OCI-M1 (cell line): ENCODE measurements at regions not wholly inside any gene's neighbourhood (a gene's known extent, or its start where the extent isn't known, plus 50 kb on each side); places are given as distances from the start of the nearest gene placed in this dataset.
"Not testable (repeated sequence)": the region's sequence is repeated elsewhere in the genome, so short reads cannot be mapped to it uniquely, and the experiment has no call there.

Experiments used
- DNase-seq: peaks from one replicate; lab custom pipeline; 2025; lab: John Stamatoyannopoulos, UW

DNA sequence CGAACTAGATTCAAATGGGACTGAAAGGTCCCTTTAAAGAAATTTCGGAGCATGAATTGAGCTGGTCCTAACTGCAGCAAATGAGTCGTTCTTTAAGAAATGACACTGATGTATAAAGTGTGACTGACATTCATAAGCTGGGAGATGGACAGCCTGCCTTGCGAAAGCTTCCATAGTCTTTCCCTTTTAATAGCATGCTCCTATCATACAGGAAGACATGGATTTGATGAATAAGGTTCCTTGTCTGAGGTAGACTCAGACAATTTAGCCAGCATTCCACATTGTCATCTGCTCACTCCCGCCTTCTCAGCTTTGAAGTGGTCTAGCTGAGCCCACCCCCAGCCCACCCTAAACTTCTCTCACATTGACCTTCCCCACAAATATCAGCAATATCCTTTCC, 264.9 kb downstream of the TSN start:
- no peak for DNase-seq

DNA sequence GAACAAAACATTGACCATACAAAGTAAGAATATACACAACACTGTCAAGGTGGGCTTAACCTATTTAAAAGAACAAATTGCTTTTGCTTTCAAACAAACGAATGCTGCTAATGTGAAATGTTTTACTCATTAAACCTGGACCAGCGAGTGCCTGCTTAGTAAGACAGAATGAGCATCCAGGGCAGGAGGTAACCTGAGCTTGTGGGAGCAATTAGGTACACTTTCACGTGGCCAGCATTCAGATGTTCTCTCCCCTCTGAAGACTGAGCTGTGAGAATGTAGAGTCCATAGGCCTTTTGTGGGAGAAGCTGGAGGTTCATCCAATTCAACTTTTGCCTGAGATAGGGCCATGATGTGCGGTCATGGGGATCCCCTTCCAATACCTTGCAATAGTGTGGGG, 266.5 kb downstream of the TSN start:
- no peak for DNase-seq

DNA sequence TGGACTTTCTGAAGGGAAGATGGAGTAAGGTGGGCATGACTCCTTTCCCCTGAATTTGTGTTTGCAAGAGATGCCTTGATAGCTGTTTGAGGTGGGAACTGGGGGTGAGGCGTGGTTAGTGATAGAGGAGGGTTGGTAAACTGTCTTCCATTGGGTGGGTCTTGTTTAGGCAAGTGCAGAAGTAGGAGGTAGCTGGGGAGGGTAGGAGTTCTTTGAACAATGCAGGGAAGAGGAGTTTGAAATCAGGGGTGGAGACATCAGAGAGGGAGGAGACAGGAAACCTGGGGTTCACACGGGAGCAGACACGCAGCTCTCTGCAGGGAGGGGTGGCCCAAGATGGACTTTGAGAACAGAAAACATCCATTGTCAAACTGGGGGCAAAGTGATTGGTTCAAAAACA, 267.1 kb downstream of the TSN start:
- DNase-seq = no peak

DNA sequence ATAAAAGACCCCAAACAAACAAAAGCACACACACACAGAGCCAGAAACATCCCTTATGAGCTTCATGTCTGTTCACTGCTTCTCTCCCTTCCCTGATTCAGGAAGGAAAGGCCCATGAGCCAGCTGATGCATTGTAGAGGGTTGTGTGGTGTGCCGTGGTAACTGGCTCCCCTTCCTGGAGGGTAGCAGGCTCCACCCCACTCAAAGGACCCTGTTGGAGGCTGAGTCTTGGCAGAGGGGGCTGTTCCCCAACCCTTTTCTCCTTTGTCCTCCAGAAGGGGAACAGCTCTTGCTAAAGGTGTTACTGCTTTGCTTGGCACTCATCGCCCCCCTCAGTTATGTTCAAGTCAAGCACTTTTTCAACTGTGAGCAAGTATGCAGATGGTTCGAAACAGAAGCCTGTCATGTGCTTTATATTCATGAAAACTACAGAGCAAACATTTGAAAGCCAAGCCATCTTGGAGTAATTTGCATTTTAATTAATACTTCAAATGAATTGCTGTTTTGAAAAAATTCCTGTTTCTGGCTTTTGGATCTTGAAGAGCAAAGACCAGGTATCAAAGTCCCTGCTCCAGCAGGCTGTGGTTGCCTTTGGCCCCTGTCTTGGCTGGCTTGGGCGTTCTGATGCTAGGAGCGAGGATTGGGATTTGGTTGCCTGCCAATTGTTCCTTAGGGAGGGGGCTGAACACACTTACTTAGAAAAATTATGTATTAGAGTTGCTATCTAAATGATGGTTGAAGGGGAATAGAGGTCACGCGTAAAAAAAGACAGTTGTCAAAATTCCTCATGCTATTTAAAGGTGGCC, 267.8 kb downstream of the TSN start:
- DNase-seq = no peak

DNA sequence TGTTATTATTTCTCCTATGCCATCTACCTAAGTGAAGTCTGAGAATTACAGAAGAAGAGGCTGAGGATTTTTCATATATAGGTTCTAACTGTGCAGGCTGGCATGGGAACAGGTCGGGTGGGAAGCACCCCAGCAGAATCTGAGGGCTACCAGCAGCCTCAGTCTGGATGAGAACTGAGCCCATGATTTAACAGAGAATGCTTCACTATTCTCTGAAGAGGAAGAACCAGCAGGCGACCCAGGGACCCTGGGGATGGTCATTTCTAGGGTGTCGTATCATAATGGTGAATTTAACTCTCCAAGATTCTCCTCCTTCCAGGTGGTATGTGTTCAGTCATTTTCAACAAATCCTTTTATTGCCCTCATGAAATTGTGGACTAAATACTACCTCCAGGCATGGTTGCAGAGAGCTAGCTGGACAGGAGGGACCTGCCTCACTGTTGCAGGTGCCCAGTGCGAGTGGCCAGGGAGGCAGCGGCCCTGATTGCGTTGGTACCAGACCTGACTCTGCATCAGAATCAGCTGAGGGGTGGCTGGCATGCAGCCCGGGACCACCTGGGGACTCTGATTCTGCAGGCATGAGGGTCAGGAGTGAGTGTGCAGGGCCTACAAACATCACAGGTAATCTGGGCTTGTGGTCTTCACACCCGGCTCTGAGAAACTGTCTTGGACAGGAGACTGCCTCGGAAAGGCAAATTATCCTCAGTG, 272.2 kb downstream of the TSN start:
- no peak for DNase-seq

DNA sequence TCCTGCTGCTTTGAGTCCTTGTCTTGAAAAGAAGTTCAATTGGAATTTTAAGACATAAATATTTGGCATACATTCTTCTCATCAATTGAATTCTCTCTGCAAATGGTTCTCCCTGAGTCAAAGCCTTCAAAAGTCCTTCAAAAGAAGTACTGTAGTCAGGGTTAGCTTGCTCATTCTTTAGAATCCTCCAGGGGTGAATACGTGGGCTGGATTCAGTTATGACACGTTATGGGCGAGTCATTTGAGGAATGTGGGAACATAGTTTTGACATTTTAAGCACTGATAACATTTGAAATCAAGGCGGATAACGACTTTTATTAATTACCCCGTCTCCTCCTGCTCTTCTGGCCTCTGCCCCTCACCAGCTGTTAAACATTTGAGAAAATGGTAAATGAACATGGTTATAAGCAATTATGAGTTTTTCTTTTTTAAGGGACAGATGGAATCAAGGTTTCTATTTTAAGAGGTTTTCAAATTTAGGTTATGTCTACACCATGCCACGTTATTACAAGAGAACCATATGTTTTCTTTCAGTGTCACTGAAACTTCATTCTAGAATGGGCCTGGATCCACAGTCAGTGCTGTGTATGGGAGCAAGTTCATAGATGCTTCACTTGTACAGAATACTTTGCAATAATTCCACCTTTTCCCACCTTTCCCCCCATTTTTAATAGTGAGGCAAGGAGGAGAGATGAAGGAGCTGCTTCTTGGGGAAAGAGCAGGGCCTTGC, 273.1 kb downstream of the TSN start:
- DNase-seq = no peak

DNA sequence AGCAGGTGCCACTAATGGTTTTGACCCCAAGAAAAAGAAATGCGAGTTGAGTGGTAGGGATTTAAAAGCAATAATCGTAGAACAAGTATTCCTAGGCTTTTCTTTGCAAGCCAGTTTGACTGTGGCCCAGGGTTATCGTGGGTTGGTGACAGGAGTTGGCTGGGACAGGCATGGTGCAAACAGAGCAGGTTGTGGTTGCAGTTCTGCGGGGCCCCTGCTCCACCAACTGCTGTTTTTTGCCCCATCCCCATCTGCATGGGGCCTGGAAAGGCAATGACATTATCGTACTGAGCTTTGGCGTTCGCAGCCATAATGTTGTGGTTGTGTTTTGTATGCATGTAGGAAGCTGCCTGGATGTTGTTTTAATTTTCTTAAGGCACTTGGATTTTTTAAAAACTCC, 274.0 kb downstream of the TSN start:
- DNase-seq = no peak

DNA sequence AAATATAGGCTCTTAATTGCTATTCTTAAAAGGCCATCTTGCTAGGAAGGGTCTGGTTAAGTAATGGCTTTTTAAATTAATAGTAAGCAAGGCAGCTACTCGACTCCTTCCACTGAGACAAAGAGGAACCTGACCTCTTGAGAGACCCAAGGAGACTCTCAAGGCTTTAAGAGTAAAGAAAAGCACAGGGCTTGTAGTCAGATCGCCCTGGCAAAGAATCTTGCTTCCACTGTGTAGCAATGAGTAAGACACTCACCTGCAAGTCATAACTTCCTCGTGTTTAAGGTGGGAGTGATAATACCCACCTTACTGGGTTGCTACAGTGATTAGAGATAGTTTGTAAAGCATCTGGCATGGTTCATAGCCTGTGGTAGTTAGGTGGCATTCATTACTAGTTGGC, 274.5 kb downstream of the TSN start:
- no peak for DNase-seq

DNA sequence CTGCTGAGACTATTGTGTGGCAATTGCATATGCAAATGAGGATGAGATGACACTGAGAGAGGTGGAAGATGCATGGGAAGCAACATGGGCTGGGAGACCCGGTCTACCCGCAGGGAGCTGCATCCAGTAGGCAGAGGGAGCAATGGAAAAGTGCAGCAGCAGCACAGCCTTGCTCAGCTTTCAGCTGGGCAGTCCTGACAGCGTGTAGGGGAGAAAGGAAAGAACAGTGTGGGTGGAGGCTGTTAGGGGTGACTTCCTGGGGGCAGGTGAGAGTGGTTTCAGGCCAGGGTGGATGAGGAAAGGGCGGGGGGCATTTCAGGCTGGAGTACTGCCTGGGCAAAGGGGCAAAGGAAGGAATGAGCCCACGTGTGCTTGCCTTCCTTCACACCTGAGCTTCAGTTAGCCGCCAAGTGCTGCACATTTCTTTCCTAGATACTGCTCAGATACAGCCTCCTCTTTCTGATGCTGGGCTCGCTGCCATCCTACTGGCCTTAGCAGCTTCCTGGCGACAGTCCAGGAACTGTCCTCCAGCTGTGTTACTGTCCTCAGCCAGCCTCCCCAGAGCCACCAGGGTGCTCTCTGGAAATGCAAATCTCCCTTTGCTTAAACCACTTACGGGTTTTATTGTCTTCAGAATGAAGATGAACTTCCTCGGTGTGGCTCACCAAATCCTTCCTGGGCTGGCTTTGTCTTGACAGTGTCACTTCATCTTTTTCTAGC, 276.3 kb downstream of the TSN start:
- no peak for DNase-seq

DNA sequence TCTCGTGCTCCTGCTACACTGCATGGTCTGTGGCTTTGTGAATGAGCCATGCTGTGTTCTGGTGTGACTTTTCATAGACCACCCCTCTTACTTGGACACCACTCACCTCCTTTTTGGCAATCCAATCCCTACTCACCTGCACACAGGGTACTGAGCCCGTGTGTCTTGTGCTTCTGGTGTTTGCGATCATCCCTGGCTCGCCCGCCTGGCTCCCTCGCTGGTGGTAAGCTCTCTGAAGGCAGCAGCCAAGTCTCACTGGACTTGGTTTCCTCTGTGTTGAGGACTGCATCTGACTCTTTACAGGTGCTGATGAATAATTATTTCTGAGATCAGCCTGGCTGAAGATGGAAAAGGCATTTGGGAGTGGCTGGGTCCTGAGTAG, 276.8 kb downstream of the TSN start:
- DNase-seq = no peak

DNA sequence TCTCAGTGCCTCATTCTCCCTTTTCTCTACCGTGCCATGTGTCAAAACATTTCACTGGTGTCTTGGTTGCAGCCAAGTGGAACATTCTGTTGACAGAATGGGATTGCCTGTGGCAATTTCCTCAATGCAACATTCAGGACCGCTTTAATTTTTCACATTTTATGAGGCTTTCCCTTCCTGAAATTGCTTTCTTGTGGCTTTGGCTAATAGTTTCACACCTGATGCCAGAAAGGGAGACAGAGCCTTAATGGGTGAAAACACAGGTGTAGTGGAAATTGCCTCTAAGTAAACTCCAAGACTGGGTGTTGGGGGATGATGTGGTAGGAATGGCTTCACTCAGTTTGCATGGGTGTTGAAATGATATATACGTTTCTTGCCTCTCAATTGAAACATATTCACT, 278.3 kb downstream of the TSN start:
- no peak for DNase-seq

DNA sequence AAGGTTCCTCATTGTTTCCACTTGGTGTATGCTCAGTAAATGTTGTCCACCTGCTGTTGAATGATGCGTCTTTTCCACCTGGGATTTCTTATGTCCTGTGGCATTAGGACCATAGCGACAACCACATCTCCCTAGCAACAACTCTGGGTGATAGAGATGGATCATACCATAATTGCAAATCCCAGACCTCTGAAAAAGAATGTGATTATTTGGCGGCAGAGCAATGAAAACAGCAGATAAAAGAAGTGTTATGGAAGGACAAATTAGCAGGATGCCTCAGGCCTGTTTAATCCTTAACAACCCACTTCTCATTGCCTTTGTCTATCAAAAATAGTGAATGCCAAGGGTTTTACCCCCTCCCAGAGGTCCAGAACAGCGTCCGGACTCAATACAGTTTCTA, 278.9 kb downstream of the TSN start:
- no peak for DNase-seq

DNA sequence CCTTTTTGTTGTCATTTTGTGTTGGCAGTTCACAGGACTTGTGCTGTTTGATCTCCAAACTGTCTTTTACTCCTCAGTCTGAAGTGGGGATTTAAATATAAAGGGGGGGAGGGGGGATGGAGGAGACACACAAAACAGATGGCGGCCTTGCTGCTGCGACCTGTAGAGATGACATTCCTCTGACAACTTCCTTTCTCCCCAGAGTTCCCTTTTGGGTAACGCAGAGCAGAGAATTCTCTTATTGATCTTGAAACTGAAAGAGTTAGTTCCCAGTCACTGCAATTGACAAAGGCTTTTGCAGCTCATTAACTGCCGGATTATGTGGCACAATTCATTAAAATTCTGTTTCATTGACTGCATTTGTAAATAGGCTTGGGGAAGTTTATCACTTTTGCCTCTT, 279.3 kb downstream of the TSN start:
- DNase-seq = no peak

DNA sequence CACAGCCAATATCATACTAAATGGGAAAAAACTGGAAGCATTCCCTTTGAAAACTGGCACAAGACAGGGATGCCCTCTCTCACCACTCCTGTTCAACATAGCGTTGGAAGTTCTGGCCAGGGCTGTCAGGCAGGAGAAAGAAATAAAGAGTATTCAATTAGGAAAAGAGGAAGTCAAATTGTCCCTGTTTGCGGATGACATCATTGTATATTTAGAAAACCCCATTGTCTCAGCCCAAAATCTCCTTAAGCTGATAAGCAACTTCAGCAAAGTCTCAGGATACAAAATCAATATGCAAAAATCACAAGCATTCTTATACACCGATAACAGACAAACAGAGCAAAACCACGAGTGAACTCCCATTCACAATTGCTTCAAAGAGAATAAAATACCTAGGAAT, 283.4 kb downstream of the TSN start:
- not testable (repeated sequence) for DNase-seq

DNA sequence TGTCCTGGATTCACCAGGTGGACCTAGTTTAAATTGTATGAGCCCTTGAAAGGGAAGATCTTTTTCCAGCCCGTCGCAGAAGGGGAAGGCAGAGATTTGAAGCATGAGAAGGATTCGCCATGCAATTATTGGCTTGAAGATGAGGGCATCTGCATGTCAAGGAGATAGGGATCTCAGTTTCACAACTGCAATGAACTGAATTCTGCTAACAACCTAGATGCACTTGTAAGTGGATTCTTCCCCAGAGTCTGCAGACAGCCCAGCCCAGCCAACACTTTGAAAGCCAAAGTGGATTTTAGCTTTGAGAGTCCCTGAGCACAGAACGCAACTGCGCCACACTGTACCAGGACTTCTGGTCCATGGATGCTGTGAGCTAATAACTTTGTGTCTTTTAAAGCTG, 286.0 kb downstream of the TSN start:
- no peak for DNase-seq

DNA sequence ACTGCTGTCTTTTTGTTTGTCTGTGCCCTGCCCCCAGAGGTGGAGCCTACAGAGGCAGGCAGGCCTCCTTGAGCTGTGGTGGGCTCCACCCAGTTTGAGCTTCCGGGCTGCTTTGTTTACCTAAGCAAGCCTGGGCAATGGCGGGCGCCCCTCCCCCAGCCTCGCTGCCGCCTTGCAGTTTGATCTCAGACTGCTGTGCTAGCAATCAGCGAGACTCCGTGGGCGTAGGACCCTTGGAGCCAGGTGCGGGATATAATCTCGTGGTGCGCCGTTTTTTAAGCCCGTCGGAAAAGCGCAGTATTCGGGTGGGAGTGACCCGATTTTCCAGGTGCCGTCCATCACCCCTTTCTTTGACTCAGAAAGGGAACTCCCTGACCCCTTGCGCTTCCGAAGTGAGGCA, 296.2 kb downstream of the TSN start:
- not testable (repeated sequence) for DNase-seq

DNA sequence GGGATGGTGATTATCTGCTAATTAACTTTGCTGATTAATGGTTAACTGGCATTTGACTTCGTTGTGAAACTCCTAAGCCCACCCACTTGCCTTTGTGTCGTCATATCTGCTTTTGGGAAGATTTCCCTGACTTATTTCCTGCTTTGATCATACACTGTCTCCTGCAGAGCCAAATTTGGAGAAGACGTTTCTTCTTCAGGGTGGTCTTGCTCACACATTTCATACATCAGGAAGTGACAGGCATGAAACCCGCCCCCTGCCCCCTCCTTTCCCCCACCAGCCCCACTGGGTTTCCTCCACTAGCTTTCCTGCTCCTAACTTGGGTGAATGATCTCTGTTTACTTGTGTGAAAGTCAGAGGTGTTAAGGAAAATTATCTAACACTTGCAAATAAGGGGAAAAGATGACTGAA, 300.1 kb downstream of the TSN start:
- no peak for DNase-seq

DNA sequence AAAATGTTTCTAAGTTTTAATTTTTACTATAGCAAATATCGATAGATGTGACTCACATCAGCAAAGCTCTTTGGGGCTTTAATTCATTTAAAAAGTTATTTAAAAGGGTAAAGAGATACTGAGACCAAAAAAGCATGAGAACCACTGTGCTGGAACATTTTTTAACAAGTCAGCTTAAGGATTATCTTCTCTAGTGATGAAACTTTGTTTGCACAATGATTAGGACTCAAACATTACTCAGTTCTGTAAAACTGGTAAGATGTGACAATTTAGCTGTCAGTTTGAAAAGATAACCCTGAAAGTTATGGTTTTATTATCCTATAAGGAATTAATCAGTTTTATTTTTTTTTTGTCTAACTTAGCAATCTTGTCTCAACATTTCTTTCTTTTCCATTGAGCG, 301.4 kb downstream of the TSN start:
- no peak for DNase-seq

DNA sequence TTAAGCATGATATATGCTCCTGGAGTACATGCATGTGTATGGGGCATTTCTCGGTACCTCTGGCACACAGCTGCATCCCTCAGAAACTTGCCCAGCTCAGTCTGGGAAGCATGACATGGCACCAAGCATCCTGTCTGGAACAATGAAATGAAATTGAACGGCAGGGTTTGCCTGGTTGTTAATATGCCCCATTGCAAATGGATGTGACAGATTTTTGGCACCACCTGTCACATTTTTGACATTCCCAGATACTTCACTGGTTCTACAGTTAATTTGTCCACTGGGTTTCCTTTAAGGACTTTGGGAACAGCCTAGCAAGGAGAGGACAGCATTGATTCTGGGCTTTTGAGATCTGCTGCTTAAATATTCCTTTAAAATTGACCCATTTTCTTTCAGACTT, 305.8 kb downstream of the TSN start:
- DNase-seq = no peak

DNA sequence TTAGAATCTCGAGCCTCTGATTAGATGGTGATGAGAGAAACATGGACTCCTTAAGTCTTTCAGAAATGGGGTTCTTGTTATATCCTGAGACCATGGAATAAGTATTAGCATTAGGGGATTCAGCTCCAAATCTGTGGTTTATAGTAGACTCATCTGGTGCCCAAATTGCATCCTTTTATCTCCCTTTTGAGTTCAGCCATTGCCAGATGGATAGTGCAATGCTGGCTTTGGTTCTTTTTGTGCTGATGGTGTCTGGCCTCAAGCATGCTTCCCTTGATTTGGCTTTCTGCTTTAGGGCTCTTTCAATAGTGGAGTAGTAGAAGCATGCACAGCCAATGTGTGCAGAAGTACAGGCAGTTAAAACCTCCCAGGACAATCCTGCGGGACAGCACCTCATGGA, 306.4 kb downstream of the TSN start:
- no peak for DNase-seq

DNA sequence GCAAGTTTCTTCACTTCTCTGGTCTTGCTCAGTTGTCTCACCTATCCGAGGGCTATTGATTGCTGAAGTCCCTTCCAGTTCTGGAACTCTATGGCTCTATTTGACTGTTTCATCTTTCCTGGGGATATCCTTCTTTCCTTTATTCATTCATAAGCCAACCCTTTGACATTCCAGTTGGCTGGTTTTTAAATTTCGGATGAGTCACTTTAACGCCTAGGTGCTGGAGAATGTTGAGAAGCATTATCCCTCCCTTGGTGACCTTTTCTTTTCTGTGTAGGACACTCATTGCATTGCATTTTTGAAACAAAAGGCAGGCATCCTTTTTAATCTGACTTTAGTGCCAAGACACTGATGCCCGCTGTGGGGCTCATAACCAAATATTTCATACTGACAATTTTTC, 307.1 kb downstream of the TSN start:
- no peak for DNase-seq

DNA sequence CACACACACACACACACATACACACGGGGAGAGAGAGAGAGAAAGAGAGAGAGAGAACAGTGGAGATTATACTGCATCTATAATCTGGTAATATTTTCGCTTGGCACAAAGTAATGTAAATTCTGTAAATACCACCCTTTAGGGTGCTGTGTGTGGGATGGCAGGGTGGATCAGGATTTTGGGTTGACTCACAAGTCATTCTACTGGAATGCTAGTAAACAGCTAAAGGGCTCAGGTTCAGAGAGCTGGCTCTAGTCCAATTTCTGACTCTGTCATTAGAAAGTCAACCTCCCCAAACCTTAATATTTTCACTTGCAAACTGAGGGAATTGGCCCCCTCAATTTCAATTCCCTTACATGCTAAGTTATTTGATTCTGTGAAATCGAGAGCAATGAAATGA, 308.3 kb downstream of the TSN start:
- no peak for DNase-seq
